SIG-M5 (cell line): ENCODE measurements at regions not wholly inside any gene's neighbourhood (a gene's known extent, or its start where the extent isn't known, plus 50 kb on each side); places are given as distances from the start of the nearest gene placed in this dataset.

ENCODE experiments used
- DNase-seq: peaks from one replicate; lab custom pipeline; 2025; lab: John Stamatoyannopoulos, UW

- no peak for DNase-seq
These were observed 242.1 kb downstream of the LTN1 start for GRCh38 chr21:28750565-28750964.

- no peak for DNase-seq
These were observed 243.1 kb downstream of the LTN1 start for GRCh38 chr21:28749536-28749935.

DNA sequence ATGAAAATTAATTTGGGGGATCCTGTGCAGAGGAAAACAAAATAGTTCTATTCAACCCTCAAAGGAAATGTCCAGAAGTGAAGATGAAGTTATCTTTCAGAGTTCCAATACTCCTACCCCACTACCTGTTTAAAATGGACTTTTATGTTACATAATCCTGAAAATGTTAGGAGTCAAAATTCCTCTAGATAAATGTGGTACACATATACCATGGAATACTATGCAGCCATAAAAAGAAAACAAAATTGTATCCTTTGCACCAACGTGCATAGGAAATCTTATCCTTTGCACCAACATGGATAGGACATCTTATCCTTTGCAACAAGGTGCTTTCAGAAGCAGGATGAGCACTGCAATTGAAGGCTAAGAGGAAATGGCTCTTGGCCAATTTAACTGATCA lies 245.2 kb downstream of the LTN1 start:
- DNase-seq = no peak

- no peak for DNase-seq
These were observed 246.5 kb downstream of the LTN1 start for GRCh38 chr21:28746166-28746565.

GRCh38 chr21:28745131-28746016 lies 247.3 kb downstream of the LTN1 start:
- DNase-seq = peak; percentile 56

DNA sequence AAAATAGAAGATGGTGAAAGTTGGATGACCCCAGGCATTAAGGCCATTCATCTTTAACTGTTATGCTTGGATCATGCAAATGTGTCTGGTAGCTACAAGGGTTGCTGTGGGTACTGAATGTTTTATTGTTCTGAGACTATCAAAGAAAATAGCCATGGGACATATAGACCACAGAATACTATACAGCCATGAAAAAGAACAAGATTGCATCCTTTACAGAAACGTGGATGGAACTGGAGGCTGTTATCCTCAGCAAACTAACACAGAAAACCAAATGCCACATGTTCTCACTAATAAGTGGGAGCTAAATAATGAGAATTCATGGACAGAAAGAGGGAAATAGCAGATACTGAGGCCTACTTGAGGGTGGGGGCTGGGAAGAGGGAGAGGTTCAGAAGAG lies 249.0 kb downstream of the LTN1 start:
- no peak for DNase-seq

DNA sequence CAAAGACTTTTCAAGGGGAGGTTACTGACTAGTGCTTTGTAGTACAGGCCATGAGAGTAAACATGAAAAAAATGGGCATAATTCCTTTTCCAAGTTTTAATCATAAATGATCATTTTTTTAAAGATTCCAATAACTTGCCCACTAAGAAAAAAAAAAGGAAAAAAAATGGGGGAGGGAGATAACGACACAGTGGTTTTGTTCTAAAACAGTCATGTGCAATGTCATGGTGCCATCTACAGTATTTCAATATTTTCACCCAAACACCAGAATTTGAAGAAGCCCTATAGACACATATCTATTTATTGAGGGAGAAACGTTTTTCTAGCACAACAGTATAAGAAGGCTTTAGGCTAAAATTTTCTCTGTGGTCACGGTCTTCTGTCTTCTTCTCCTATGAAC lies 250.2 kb downstream of the LTN1 start:
- no peak for DNase-seq

GRCh38 chr21:28740125-28740524 lies 252.6 kb downstream of the LTN1 start:
- DNase-seq = no peak

GRCh38 chr21:28738882-28739281 lies 253.8 kb downstream of the LTN1 start:
- no peak for DNase-seq

GRCh38 chr21:28738420-28738704 lies 254.3 kb downstream of the LTN1 start:
- DNase-seq = no peak

DNA sequence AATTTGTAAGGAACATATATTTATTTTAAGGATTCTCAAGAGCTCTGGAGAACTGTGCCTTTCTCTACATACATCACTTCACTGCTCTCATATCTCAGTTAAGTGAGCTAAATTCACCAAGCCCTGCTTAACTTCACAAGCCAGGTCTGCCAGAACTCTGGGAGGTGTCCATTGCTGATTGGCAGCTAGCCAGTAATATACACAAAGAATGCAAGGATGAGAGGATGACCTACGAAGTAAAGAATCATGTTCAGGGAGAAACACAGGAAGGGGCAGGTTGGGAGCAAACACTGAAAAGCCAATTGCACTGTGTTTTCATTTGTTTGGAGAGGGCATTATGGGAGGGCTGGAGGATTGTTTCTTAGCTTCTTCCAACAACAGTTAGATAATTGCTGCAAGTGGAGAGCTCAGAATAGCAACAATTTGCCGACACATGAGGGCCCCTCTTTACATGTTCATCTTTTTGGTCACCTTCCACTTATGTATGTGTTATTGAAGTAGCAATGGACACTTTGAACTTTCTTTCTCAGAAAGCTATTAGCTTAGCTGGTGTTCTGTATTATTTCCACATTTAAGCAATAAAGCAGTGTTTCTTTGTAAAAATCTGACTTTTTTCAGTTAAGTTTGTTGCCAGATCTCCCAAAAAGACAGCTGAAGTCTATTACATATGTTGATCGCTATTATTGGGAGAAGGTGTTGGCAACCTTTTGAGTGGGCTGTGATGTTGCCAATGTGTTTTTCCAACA lies 254.8 kb downstream of the LTN1 start:
- no peak for DNase-seq

GRCh38 chr21:28734522-28735175 lies 258.0 kb downstream of the LTN1 start:
- DNase-seq = no peak

DNA sequence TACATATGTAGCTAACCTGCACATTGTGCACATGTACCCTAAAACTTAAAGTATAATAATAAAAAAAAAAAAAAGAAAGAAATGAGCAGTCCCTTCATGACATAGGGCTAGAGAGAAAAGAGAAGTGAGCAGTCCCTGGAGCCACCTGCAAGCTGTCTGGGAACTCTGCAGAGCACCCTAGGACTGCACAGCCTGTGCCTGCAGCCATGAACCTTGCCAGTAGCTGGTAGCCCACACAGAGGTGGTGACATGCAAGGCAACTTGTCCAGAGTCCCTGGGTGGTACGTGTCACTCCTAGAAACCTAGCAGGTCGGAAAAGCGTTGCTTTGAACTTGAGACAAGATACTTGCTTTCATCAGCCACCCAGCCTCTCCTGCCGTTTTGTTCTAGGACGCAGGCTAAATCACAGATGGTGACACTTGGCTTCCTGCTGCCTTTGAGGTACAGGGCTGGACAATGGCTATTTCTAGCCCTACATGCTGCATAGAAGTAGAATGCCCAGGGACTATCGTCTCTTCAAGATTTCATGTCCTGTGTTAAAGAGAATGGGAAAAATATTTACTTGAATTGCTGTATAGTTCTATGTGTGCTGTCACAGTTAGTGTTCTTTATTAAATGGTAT lies 260.9 kb downstream of the LTN1 start:
- DNase-seq = no peak

- no peak for DNase-seq
These were observed 262.8 kb downstream of the LTN1 start for GRCh38 chr21:28729887-28730286.

DNA sequence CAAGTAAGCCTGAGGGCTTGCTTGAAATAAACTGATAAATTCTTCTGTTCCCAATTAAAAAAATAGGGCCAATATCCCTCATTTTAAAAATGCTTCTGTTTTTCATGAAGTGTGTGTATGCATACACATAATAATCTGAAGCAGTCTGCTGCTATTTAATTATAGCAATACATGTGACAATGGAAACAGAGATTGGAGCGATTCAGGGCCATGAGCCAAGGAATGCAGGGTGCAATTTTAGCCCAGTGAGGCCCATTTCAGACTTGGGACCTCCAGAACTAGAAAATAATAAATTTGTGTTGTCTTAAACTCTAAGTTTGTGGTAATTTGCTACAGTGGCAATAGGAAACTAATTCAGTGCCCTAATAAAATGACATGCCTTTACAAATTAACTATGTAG lies 264.9 kb downstream of the LTN1 start:
- no peak for DNase-seq

DNA sequence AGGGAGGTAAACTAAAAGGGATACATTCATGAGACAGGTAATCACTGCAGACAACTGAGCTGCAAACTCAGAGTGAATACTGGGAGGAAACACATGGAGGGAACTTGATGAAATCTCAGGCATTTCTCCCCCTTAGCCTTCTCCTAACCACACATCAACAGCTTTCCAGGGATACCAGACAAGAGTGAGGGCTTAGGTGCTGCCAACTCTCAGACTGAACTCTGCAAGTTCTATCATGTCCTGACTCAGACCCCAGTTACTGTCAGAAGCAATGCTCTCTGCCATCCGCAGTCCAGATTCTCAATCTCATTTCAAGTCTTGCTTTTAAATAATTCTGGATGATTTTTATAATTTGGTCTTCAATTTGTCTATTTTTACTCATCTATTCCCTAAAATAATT lies 267.3 kb downstream of the LTN1 start:
- DNase-seq = no peak

DNA sequence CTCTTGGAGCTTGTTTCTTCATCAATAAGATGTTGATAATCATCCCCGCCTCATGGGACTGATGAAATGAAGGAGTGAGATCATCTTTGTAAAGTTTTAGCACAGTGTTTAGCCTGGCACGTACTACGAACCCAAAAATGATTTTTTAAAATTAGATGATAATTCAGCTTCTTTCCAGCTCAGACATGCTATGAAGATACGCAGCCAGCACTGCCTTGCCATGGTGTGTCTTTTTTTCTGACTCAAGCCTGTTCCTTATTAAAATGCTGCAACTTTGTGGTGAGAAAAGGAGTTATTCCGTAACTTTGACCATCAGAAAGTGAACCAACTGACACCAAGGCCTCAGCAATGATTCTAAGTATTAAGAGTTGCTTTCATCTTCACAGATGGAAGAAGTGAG lies 269.0 kb downstream of the LTN1 start:
- DNase-seq = no peak

- no peak for DNase-seq
These were observed 273.0 kb downstream of the LTN1 start for GRCh38 chr21:28719723-28720122.

GRCh38 chr21:28714777-28715464 lies 277.8 kb downstream of the LTN1 start:
- no peak for DNase-seq

- DNase-seq = no peak
These were observed 280.3 kb downstream of the LTN1 start for GRCh38 chr21:28712411-28712810.

- DNase-seq = no peak
These were observed 287.1 kb downstream of the LTN1 start for GRCh38 chr21:28705616-28706015.

DNA sequence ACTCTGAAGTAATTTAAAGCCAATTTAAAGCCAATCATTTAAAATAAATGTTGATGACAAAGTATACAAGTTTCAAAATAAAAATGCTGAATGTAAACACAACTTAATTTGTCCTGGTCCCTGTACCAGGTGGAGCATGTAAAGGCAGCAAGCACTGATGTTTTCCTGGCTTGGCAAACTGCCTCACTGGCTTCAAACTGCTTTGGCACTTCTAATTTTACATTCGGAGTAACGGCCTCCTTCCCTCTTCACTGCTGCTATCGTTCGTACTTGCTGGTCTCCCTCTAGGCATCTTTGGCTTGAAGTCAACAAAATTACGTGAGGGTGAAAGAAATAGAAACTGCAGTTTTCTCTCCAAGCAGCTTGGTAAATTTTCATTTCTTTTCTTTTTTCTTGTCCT lies 287.9 kb downstream of the LTN1 start:
- DNase-seq = no peak
